IMR-90 (cell line): ENCODE measurements at regions not wholly inside any gene's neighbourhood (a gene's known extent, or its start where the extent isn't known, plus 50 kb on each side); places are given as distances from the start of the nearest gene placed in this dataset.
A peak's percentile ranks its signal among the peaks of the same experiment; 100 is the strongest.

Experiments
- ATAC-seq: fragments of 200-7000 bp; cut with Tn5 transposase; 2 replicates; pipeline ENCODE4 v1.9.1; 2020; ENCODE audit warnings: low read depth, mild to moderate bottlenecking, moderate library complexity
- BruUV-seq: library from RNA; stranded (reverse); fragments of 400-500 nt; replicated peaks from 2 replicates; lab custom pipeline; 2021; lab: Mats Ljungman, UMichigan
- CTCF ChIA-PET: fragments of 300-600 bp; formaldehyde crosslinking; extraction: SDS; loops from one replicate; lab custom pipeline; 2021; ENCODE audit warnings: antibody characterized with exemption; lab: Yijun Ruan, JAX
- POLR2A ChIA-PET: fragments of 300-600 bp; sonication (Branson Sonifier 250); formaldehyde crosslinking; loops from one replicate; lab custom pipeline; 2022; ENCODE audit warnings: antibody characterized with exemption; ENCODE audit not compliant: unreplicated experiment; lab: Charles Lee
- DNase-seq: peaks from one replicate; pipeline ENCODE4 v3.0.0; 2013
- H2AFZ ChIP-seq: replicated peaks from 2 replicates; pipeline ENCODE3; 2013; ENCODE audit warnings: low read length, mild to moderate bottlenecking; ENCODE audit not compliant: poor library complexity
- H2AK5ac ChIP-seq: 2 replicates; pipeline ENCODE4 v1.6.1; 2013; ENCODE audit warnings: low read depth, low read length, inconsistent platforms
- H2AK9ac ChIP-seq: replicated peaks from 2 replicates; pipeline ENCODE3; 2013; ENCODE audit warnings: mild to moderate bottlenecking, low read depth, low read length, moderate library complexity; ENCODE audit not compliant: poor library complexity
- H2BK120ac ChIP-seq: 2 replicates; pipeline ENCODE4 v1.6.1; 2013; ENCODE audit warnings: low read depth, low read length, inconsistent platforms
- H2BK15ac ChIP-seq: 3 replicates; pipeline ENCODE4 v1.6.1; 2013; ENCODE audit warnings: low read depth, low read length, inconsistent platforms
- H2BK20ac ChIP-seq: 2 replicates; pipeline ENCODE4 v1.6.1; 2013; ENCODE audit warnings: low read depth, mild to moderate bottlenecking, inconsistent platforms, low read length, moderate library complexity
- H2BK5ac ChIP-seq: 2 replicates; pipeline ENCODE4 v1.6.1; 2013; ENCODE audit warnings: mild to moderate bottlenecking, low read depth, low read length, inconsistent platforms; ENCODE audit not compliant: poor library complexity, severe bottlenecking
- H3K14ac ChIP-seq: replicated peaks from 2 replicates; pipeline ENCODE4 v1.6.1; 2013; ENCODE audit warnings: low read depth, low read length, inconsistent platforms
- H3K18ac ChIP-seq: 2 replicates; pipeline ENCODE4 v1.6.1; 2013; ENCODE audit warnings: low read depth, low read length, control low read depth
- H3K23ac ChIP-seq: 2 replicates; pipeline ENCODE4 v1.6.1; 2013; ENCODE audit warnings: low read depth, low read length, inconsistent platforms
- H3K27ac ChIP-seq: 2 replicates; pipeline ENCODE4 v1.5.1; 2013; ENCODE audit warnings: mild to moderate bottlenecking, control low read depth, low read length; ENCODE audit not compliant: insufficient read depth
- H3K27me3 ChIP-seq: 2 replicates; pipeline ENCODE4 v1.6.1; 2013; ENCODE audit warnings: low read length; ENCODE audit not compliant: control insufficient read depth, insufficient read depth
- H3K36me3 ChIP-seq: 2 replicates; pipeline ENCODE4 v1.6.1; 2013; ENCODE audit warnings: low read length, mixed read lengths; ENCODE audit not compliant: control insufficient read depth, insufficient read depth
- H3K4ac ChIP-seq: 2 replicates; pipeline ENCODE4 v1.6.1; 2013; ENCODE audit warnings: low read depth, low read length, inconsistent platforms
- H3K4me1 ChIP-seq: 2 replicates; pipeline ENCODE4 v1.6.1; 2013; ENCODE audit warnings: low read length, mixed read lengths; ENCODE audit not compliant: control insufficient read depth, insufficient read depth
- H3K4me2 ChIP-seq: 2 replicates; pipeline ENCODE4 v1.6.1; 2013; ENCODE audit warnings: low read depth, mild to moderate bottlenecking, control low read depth, low read length, moderate library complexity
- H3K4me3 ChIP-seq: 2 replicates; pipeline ENCODE4 v1.5.1; 2013; ENCODE audit warnings: low read depth, mild to moderate bottlenecking, control low read depth, low read length, moderate library complexity; ENCODE audit not compliant: insufficient read depth
- H3K56ac ChIP-seq: 2 replicates; pipeline ENCODE4 v1.6.1; 2013; ENCODE audit warnings: low read length, inconsistent platforms; ENCODE audit not compliant: insufficient read depth; ENCODE audit errors: extremely low read depth
- H3K79me1 ChIP-seq, 2 experiments: 2 replicates each; pipeline ENCODE4 v1.6.1; 2013; ENCODE audit warnings: low read length in 2 of 2, inconsistent platforms in 1 of 2, low read depth in 1 of 2
- H3K9ac ChIP-seq: 2 replicates; pipeline ENCODE4 v1.6.1; 2013; ENCODE audit warnings: low read depth, low read length, control low read depth
- H3K9me1 ChIP-seq: 2 replicates; pipeline ENCODE4 v1.6.1; 2013; ENCODE audit warnings: low read length, inconsistent platforms; ENCODE audit not compliant: insufficient read depth
- H3K9me3 ChIP-seq: 2 replicates; pipeline ENCODE4 v1.6.1; 2013; ENCODE audit warnings: low read length; ENCODE audit not compliant: control insufficient read depth, insufficient read depth
- H4K20me1 ChIP-seq: 2 replicates; pipeline ENCODE4 v1.6.1; 2013; ENCODE audit warnings: low read length, inconsistent platforms; ENCODE audit not compliant: insufficient read depth
- H4K5ac ChIP-seq: 2 replicates; pipeline ENCODE4 v1.6.1; 2013; ENCODE audit warnings: mild to moderate bottlenecking, low read depth, low read length, control low read depth
- H4K8ac ChIP-seq, 2 experiments: 2 replicates each; pipeline ENCODE4 v1.6.1; 2013; ENCODE audit warnings: low read depth in 2 of 2, low read length in 2 of 2, control low read depth in 1 of 2, inconsistent platforms in 1 of 2
- H4K91ac ChIP-seq: 2 replicates; pipeline ENCODE4 v1.6.1; 2013; ENCODE audit warnings: low read depth, low read length, inconsistent platforms; ENCODE audit not compliant: insufficient read depth
- BHLHE40 ChIP-seq: fragments of 150-350 bp; IDR thresholded peaks from 2 replicates; pipeline ENCODE4 v1.6.1; 2016; ENCODE audit warnings: mild to moderate bottlenecking, low read depth, low read length
- FOS ChIP-seq: fragments of 150-350 bp; IDR thresholded peaks from 2 replicates; pipeline ENCODE4 v1.6.1; 2016; ENCODE audit warnings: low read depth, low read length
- WGBS, 2 experiments: methylation state at CpG; one replicate each; pipeline versions ENCODE4 v1.1.5 to v1.1.7; 2013; ENCODE audit warnings: missing lambda C conversion rate in 2 of 2; ENCODE audit not compliant: insufficient read length in 1 of 2; ENCODE audit errors: extremely low coverage in 2 of 2; 5-methylcytosine and 5-hydroxymethylcytosine counted together
- dilution Hi-C: fragments of 300-500 bp; cut with HindIII; formaldehyde crosslinking; loops from one replicate; pipeline ENCODE4 v1.14.3; 2018; ENCODE audit warnings: low sequenced_read_pairs; ENCODE audit not compliant: unreplicated experiment
- in situ Hi-C: fragments of 300-500 bp; cut with MboI; formaldehyde crosslinking; loops from 3 replicates; pipeline ENCODE4 v1.14.3; 2019; ENCODE audit warnings: low sequenced_read_pairs, inconsistent platforms, mixed read lengths
- intact Hi-C: fragments of 100-400 bp; cut with micrococcal nuclease; formaldehyde crosslinking; loops from 2 replicates; pipeline ENCODE4 v1.10.0; 2022
- TF ChIP-seq, protein P1 (sequence below): fragments of 150-350 bp; IDR thresholded peaks from 2 replicates; pipeline ENCODE4 v1.6.1; 2017; ENCODE audit warnings: mild to moderate bottlenecking, antibody characterized with exemption, low read length, low read depth

DNA sequence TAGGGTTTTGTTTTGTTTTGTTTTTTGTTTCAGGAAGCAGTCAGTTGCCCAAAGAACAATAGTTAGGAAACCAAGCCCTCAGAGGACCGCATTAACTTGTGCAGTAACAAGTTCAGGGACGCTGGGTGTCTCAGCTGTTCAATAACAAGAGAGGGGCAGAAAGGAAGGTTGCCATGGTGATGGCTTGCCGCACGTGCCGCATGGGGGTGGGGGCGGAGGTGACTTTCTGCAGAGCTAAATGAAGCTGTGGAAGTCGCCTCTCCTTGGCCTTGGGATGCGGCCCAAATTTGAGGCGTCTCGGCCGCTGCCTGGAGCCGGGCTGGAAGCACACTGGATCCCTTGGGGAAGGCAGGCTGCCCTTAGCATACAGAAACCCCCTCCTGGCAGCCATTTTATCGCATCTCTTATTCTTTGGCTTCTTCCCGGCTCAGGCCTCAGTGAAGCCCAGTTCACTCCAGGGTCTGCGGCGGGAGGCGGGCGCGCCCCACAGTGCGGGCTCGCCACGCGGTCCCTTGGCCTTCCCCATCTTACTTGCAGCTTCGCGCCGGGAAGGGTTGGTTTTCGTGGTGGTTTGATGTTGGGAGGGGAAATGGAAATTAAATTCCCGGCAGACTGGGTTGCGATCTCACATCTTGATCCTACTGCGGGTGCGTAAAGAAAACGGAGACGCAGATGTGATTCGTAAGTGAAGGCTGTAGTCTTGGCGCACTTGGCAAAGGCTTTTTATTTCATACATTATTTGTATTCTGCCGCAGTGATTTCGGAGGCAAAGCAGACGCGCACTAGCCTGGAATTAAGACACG is 94.3 kb downstream of the SLC17A6 start:
- peak overlapping the region; percentile 72 for H3K14ac ChIP-seq
- ChIA-PET CTCF (interaction anchor here (0.6 kb wide), 1 partner anchor 90 kb away, joined by 3 read pairs; no protein-coding TSS in a partner anchor), POLR2A (no interaction called here)
- peak overlapping the region; percentile 19; the same call in 1 of the 2 replicates for H4K91ac ChIP-seq
- H3K36me3 ChIP-seq: no peaks in the 10 kb centered on the region
- peak overlapping the region; percentile 48; the same call in 1 of the 2 replicates for H3K23ac ChIP-seq
- no peak overlapping the region for H3K27ac ChIP-seq
- no peak overlapping the region for H2AK5ac ChIP-seq
- DNase-seq (peak; percentile 24), ATAC-seq (peak; percentile 79)
- no peaks in the 10 kb centered on the region for H3K9me3 ChIP-seq
- peak overlapping the region; percentile 52; the same call in 1 of the 2 replicates for H3K56ac ChIP-seq
- H3K4me3 ChIP-seq: peak overlapping the region; percentile 14
- H3K4me1 ChIP-seq: 0 out of 2 replicates have a peak, but pooled peaks cover 1% of the 10 kb centered on the region
- H3K9me1 ChIP-seq: no peaks in the 10 kb centered on the region
- in situ Hi-C loops (no loop called here), intact Hi-C loops (no loop called here), dilution Hi-C loops (no loop called here)
- H2BK120ac ChIP-seq: peak overlapping the region; percentile 52
- H3K9ac ChIP-seq: peak overlapping the region; percentile 34; the same call in 1 of the 2 replicates
- H3K4me2 ChIP-seq: peak overlapping the region; percentile 70
- H3K4ac ChIP-seq: peak overlapping the region; percentile 47
- H2AK9ac ChIP-seq: peak overlapping the region; percentile 61
- WGBS, 2 experiments: 6% methylated on average over 15 of the region's 40 CpGs; no CpG with 5 or more reads in 1 of the 2 experiments
- no peak overlapping the region for H2BK5ac ChIP-seq
- TF ChIP-seq, protein P1, sequence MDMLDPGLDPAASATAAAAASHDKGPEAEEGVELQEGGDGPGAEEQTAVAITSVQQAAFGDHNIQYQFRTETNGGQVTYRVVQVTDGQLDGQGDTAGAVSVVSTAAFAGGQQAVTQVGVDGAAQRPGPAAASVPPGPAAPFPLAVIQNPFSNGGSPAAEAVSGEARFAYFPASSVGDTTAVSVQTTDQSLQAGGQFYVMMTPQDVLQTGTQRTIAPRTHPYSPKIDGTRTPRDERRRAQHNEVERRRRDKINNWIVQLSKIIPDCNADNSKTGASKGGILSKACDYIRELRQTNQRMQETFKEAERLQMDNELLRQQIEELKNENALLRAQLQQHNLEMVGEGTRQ: 0 out of 2 replicates have a peak, but pooled peaks have one; percentile 23
- TF ChIP-seq FOS: no peak
- TF ChIP-seq BHLHE40: peak; percentile 87
- peak overlapping the region; percentile 90 for H2AFZ ChIP-seq
- no peaks in the 10 kb centered on the region for H4K20me1 ChIP-seq
- H2BK20ac ChIP-seq: peak overlapping the region; percentile 58; the same call in 1 of the 2 replicates
- H3K18ac ChIP-seq: peak overlapping the region; percentile 76
- BruUV-seq: no TSS peak
- H3K79me1 ChIP-seq: no peaks in the 10 kb centered on the region
- 0 out of 2 replicates have a peak overlapping the region, but pooled peaks have one; percentile 6 for H4K5ac ChIP-seq
- H3K27me3 ChIP-seq: no peaks in the 10 kb centered on the region
- H2BK15ac ChIP-seq: no peak overlapping the region
- peak overlapping the region; percentile 64 to 72; a peak in 3 of 4 replicates for H4K8ac ChIP-seq
